GM18505 (cell line): ENCODE measurements at regions not wholly inside any gene's neighbourhood (a gene's known extent, or its start where the extent isn't known, plus 50 kb on each side); places are given as distances from the start of the nearest gene placed in this dataset.
"Not testable (repeated sequence)": the region's sequence is repeated elsewhere in the genome, so short reads cannot be mapped to it uniquely, and the experiment has no call there.

Source experiments
- ATAC-seq: cut with Tn5 transposase; IDR thresholded peaks from one replicate; pipeline ENCODE4 v1.9.1; 2021; ENCODE audit not compliant: unreplicated experiment
- POLR2A ChIP-seq: IDR thresholded peaks from 4 replicates; pipeline ENCODE4 v1.6.1; 2011; ENCODE audit warnings: borderline replicate concordance; ENCODE audit not compliant: insufficient read depth, insufficient read length; ENCODE audit errors: extremely low read depth

DNA sequence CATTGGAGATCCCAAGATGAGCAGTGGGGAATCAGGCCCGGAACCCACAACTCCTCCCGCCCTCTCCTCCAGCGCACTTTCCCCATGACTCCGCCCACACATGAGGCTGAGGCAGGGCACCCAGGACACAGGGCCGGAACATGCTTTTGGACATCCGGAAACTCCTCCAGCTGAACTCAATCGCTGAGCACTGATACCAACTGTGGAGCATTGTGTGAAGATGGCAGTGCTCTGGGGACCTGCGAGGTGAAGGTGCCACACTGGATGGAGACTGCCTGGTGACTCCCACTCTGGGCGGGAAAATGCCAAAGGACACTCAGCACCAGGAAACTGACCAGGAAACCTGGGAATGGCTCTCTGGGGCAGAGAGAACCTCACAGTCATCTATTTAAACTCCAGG is 189.1 kb downstream of the FAM43A start:
- ATAC-seq = no peak
- TF ChIP-seq POLR2A = no peak

- no peak for ATAC-seq
- no peak for TF ChIP-seq POLR2A
These were observed 190.1 kb downstream of the FAM43A start for GRCh38 chr3:194875581-194876402.

DNA sequence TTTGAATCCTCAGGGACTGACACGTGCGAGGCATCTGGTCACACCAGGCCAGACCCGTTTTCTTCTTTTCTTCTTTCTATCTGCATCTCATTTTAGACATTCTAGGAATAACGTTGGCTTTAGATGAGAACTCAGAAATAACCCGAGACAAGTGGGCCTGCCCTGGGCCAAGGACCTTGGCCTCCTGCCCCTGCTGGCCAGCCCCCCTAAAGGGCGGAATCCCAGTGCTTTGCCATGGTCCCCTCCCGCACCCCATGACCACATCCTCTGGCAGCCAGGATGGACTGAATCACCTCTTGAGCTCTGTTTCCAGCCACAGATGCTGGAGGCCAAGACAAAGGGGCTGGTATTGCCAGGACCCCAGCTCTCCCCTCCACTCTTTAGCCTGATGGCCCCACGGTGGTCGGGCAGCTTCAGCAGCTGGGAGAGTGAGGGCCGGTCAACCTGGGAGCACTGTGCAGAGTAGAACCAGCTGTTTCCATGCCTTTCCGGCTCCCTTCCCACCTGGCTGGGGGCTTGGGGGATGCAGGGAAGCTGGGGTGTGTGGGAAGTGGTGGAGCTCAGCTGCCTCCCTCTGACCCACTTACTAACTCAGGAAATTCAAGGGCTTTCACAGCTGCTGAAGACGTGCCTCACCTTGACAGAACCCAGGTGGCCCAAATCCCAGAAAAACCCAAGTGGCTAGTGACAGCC is 190.9 kb downstream of the FAM43A start:
- no peak for TF ChIP-seq POLR2A
- no peak for ATAC-seq

DNA sequence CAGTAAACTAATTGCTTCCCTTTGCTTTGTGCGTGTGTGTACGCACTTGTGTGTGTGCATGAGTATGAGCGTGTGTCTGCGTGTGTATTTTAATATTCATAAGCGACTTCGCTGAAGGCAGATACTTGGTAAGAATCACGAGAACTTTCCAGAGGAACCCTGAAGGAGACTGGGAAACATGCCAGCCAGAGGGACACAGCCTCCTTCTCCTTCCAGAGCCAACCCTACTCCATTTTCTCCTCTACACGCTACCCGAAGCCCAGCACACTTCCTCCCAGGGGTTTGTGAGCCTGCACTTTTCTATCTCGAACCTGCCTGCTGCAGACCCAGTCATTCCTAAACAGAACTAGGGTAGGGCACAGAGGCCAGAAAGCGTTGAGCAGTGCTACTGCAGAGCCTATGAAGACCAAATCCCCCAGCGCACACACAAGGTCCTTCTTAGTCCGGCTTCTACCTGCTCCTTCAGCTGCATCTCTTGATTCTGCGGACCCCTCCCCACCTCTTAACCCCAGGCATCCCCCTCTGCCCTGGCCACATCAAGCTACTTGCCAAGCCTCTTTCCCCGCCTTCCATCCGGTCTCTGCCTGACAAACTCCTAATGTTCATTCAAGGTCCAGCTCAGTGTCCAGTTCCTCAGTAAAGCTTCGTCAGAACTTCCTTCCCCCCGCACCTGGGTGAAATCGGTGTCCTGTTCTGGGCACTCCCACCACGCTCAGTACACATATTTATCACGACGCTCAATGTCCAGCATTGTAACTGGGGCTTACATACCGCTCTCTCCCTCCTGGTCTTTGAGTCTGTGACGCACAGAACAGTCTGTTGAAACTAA is 191.8 kb downstream of the FAM43A start:
- ATAC-seq = no peak

DNA sequence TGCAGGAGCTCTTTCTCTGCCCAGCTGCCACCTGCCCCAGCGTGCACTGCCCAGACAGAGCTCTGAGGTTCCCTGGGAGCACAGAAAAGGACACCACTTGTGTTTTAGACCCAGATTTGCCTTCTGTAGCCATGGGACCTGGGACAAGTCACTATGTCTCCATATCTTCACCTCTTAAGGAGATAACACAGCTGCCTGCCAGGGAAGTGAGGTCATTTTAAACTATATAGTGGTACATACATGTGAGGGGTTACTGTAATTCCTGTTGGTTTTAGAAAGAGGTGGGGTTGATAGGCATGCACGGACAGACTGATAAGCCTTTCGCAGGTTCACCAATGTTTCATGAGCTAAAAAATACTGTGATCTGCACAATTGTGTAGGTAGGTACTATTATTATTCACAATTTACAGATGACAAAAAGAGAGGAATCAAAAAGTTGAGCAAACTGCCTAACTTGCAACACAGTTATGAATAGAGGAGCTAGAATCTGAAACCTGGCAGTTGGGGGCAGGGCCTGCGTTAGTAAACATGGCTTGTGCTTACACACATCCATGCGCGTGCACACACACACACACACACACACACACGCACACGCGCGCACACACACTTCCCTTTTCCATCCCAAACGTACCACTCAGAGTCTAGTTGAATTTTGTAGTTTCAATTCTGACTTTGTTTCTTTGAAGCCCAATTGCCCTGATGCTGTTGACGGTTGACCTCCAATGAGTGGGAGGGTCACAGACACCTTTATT is 193.6 kb downstream of the FAM43A start:
- no peak for TF ChIP-seq POLR2A
- ATAC-seq = no peak

More for the DNA sequence above, 191.8 kb downstream of the FAM43A start:
- TF ChIP-seq POLR2A = no peak

DNA sequence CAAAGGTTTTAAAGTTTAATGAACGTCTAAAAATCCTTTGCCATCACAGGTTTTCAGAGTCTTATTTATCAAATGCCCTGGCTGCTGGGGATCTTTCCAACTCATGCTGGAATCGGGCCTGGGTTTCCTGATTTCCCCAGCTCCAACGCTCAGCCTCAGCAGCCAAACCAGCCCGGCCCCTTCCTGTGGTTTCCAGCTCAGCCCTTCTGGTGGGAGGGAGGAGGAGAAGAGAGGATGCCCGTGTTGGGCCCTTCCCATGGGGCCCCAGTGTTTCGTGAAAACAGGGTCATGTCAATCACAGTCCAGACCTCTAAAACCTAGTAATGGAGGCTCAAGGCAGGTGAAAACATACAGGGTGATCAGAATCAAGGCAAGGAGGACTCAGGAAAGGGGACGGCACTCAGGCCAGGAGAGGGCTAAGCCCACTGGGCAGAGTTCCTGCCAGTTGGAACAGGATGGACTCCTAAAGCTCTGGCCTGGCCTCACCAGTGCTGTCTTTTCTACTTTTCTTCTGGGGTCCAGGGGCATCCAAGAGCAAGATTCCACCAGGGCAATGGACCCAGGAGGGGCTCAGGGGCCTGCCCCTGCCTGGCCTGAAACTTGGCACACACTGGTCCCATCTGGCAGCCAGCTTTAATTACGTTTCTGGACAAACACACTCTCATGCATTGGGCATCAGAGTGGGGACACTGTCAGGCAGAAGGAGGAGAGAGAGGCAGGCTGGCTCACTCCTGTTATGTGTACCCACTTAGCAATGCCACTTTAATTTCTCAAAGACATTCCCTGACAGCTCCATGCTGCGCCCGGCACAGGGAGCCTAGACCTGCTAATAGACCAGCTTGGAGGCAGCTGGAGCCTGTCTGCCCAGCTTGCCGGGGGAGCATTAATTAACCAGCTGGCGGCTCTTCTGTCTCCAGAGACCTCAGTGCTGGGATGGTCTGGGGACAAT is 194.6 kb downstream of the FAM43A start:
- ATAC-seq = no peak
- TF ChIP-seq POLR2A = no peak

DNA sequence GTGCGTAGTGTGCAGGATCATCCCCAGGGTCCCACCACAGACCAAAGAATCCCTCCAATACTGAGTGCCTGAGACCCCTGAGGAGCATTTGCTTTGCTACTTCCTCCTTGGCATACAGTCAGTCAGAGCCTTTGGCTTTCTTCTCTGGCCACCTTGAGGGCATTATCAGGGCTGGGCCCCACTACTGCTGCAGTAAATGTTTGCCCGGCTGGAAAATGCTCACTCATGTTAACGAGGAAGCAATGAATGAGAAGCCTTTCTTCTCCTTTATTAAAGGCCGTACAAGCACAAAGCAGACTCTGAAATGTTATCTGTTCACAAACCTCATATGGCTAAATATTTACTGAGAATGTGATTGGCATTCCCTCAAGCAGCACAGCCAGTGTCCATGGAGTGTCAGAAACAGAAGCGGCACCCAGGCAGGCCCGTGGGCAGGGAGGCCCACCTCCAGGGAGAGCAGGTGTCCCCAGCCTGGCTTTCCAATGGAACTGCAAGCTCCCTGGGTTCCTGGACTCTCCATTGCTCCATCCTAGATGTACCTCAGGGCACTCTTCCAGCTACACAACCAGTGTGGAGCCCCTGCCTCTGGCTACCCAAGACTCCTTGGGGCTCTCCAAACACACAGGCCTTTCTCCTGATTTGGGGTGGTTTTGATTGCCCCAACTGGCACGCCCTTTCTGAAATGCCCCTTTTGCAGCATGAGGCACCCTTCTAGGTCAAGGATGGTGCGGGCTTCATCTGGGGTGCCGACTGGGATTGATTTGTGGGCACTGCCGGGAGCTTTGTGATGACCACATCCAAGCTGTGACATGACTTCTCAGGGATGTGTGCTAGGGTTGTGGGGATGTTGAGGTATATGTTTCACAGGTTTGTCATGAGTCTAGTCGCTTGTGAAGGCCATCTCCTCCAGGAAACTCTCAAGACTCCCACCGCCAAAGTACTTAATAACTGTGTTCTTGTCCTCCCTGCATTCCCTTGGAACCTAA is 195.6 kb downstream of the FAM43A start:
- TF ChIP-seq POLR2A = no peak
- ATAC-seq = no peak

GRCh38 chr3:194884649-194885315 is 199.1 kb downstream of the FAM43A start:
- no peak for ATAC-seq
- TF ChIP-seq POLR2A = no peak

GRCh38 chr3:194885766-194886165 is 200.1 kb downstream of the FAM43A start:
- ATAC-seq = no peak
- no peak for TF ChIP-seq POLR2A

DNA sequence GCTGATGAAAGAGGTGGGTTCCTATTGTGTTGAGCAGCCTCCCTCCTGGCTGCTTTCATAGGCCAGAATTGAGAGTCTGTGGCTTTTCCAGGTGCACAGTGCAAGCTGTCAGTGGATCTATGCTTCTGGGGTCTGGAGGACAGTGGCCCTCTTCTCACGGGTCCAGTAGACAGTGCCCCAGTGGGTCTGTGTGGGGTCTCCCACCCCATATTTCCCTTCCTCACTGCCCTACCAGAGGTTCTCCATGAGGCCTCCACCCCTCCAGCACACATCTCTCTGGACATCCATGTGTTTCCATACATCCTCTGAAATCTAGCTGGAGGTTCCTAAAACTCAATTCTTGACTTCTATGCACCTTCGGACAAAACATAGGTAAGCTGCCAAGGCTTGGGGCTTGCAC is 201.2 kb downstream of the FAM43A start:
- no peak for ATAC-seq
- no peak for TF ChIP-seq POLR2A

- ATAC-seq = not testable (repeated sequence)
These were observed 202.4 kb downstream of the FAM43A start for GRCh38 chr3:194888062-194888461.

DNA sequence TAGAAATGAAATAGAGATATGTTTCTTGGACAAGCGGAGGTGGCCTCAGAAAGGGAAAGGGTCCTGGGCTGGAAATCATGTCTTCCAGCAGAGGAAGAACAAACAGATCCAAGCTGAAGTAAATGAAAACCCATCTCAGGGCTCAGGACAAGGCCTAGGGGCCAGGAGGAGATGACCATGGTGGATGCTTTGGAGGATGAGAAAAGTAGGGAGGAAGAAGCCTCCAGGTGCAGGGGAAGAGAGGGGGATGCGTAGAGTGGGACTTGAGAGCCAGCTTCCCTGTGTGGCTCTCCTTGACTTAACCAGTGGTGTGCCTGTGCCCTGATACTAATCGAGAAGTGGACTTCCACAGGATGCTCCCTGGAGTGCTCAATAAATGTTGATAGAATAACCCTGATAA is 203.2 kb downstream of the FAM43A start:
- TF ChIP-seq POLR2A = no peak
- no peak for ATAC-seq
